Activated naive CD4-positive, alpha-beta T cell treated with anti-CD3 and anti-CD28 coated beads, Interleukin-2, amount 10 ng/mL, durations not matched to agents 7 days and 5 days (primary cell): ENCODE measurements at regions not wholly inside any gene's neighbourhood (a gene's known extent, or its start where the extent isn't known, plus 50 kb on each side); places are given as distances from the start of the nearest gene placed in this dataset.

Source experiments
- CTCF ChIA-PET: fragments of 350-600 bp; sonication (Branson Sonifier 250); formaldehyde crosslinking; loops from one replicate; lab custom pipeline; 2021; ENCODE audit warnings: antibody characterized with exemption; lab: Charles Lee
- DNase-seq: peaks from one replicate; pipeline ENCODE4 v3.0.0-alpha.2; 2020
- H3K27ac Mint-ChIP-seq: one replicate; pipeline ENCODE4 v1.8.0; 2021; ENCODE audit warnings: mild to moderate bottlenecking, moderate library complexity, mixed read lengths
- H3K27me3 Mint-ChIP-seq: one replicate; pipeline ENCODE4 v1.8.0; 2021; ENCODE audit warnings: mild to moderate bottlenecking, mixed read lengths
- H3K36me3 Mint-ChIP-seq: one replicate; pipeline ENCODE4 v1.8.0; 2021; ENCODE audit warnings: mixed read lengths
- H3K4me1 Mint-ChIP-seq: one replicate; pipeline ENCODE4 v1.8.0; 2021; ENCODE audit warnings: mixed read lengths
- H3K4me3 Mint-ChIP-seq: one replicate; pipeline ENCODE4 v1.8.0; 2021; ENCODE audit warnings: mild to moderate bottlenecking, moderate library complexity, mixed read lengths
- H3K9me3 Mint-ChIP-seq: one replicate; pipeline ENCODE4 v1.8.0; 2021; ENCODE audit warnings: mixed read lengths

DNA sequence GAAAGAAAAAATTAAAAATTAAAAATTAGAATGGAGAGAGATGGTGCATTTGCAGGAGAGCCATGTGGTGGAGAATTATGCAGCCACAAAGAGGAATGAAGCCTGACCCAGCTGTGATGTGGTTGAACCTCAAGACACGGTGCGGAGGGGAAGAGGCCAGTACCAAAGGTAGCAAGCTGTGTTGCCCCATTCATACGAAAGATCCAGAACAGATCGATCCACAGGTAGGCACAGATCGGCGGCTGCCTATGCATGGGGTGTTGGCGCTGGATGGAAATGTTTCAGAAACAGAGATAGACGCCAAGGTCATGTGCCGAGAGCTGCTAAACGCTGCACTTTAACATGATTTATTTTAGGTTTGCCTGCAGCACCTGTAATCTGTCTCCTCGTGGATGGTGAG lies 992.3 kb downstream of the BRD1 start:
- Mint-ChIP-seq H3K36me3 (no peaks in the 10 kb centered on the region), H3K9me3 (peaks cover 30% of the 10 kb centered on the region), H3K4me3 (no peak overlapping the region), H3K27ac (no peak overlapping the region), H3K4me1 (no peaks in the 10 kb centered on the region), H3K27me3 (no peaks in the 10 kb centered on the region)
- CTCF ChIA-PET = no interaction called here
- DNase-seq = no peak

GRCh38 chr22:48834404-48834803 lies 993.3 kb downstream of the BRD1 start:
- Mint-ChIP-seq H3K27ac (no peak overlapping the region), H3K36me3 (no peaks in the 10 kb centered on the region), H3K4me1 (no peaks in the 10 kb centered on the region), H3K9me3 (peaks cover 30% of the 10 kb centered on the region), H3K27me3 (no peaks in the 10 kb centered on the region), H3K4me3 (no peak overlapping the region)
- DNase-seq = no peak
- CTCF ChIA-PET = no interaction called here

GRCh38 chr22:48832592-48832991 lies 995.1 kb downstream of the BRD1 start:
- Mint-ChIP-seq H3K4me3 (no peak overlapping the region), H3K27me3 (no peaks in the 10 kb centered on the region), H3K27ac (no peak overlapping the region), H3K4me1 (no peaks in the 10 kb centered on the region), H3K36me3 (no peaks in the 10 kb centered on the region), H3K9me3 (peaks cover 23% of the 10 kb centered on the region)
- CTCF ChIA-PET = no interaction called here
- no peak for DNase-seq

- H3K4me3 Mint-ChIP-seq = no peak overlapping the region
- H3K27me3 Mint-ChIP-seq = no peaks in the 10 kb centered on the region
- CTCF ChIA-PET = no interaction called here
- H3K27ac Mint-ChIP-seq = no peak overlapping the region
- H3K9me3 Mint-ChIP-seq = peaks cover 8% of the 10 kb centered on the region
- no peaks in the 10 kb centered on the region for H3K36me3 Mint-ChIP-seq
- H3K4me1 Mint-ChIP-seq = no peaks in the 10 kb centered on the region
- peak; percentile 8 for DNase-seq
These were observed 997.8 kb downstream of the BRD1 start for GRCh38 chr22:48829908-48830307.

GRCh38 chr22:48828688-48829087 lies 999.0 kb downstream of the BRD1 start:
- H3K4me1 Mint-ChIP-seq = no peaks in the 10 kb centered on the region
- CTCF ChIA-PET = no interaction called here
- H3K9me3 Mint-ChIP-seq = peaks cover 8% of the 10 kb centered on the region
- no peaks in the 10 kb centered on the region for H3K27me3 Mint-ChIP-seq
- H3K27ac Mint-ChIP-seq = no peak overlapping the region
- no peak overlapping the region for H3K4me3 Mint-ChIP-seq
- peak; percentile 14 for DNase-seq
- H3K36me3 Mint-ChIP-seq = no peaks in the 10 kb centered on the region

GRCh38 chr22:48827904-48828555 lies 999.6 kb downstream of the BRD1 start:
- CTCF ChIA-PET = no interaction called here
- Mint-ChIP-seq H3K27ac (no peak overlapping the region), H3K27me3 (no peaks in the 10 kb centered on the region), H3K4me3 (no peak overlapping the region), H3K4me1 (no peaks in the 10 kb centered on the region), H3K9me3 (peaks cover 3% of the 10 kb centered on the region), H3K36me3 (no peaks in the 10 kb centered on the region)
- DNase-seq = no peak

DNA sequence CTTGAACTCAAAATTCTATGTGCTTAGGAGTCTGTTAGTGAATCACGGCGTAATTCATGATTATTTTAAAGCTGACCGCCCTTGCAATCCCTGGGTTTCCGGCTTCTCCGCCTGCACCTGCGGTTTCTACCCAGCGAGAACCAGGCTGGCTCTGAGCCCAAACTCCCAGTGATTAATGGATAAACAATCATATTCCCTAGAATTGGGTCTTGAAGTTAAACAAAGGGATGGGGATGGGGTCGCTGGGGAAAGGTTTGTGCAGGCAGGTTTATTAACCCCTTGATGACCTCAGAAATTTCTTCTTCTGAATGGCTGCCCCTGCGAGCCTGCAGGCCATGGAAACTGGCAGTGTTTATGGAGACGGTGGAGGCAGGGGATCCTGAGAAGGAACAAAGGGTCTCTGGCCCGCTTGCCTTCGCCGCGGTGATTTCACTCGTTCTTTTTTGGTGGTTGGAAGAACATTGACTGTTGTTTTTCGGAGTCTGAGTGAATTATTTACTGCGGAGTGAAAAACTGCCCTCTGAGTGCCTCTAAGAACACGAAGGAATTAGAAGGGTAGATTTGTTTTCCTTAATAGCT lies 1000.3 kb downstream of the BRD1 start:
- CTCF ChIA-PET = no interaction called here
- DNase-seq = no peak
- H3K27me3 Mint-ChIP-seq = no peaks in the 10 kb centered on the region
- H3K9me3 Mint-ChIP-seq = no peaks in the 10 kb centered on the region
- no peaks in the 10 kb centered on the region for H3K36me3 Mint-ChIP-seq
- H3K4me3 Mint-ChIP-seq = no peak overlapping the region
- no peaks in the 10 kb centered on the region for H3K4me1 Mint-ChIP-seq
- no peak overlapping the region for H3K27ac Mint-ChIP-seq

GRCh38 chr22:48826546-48826945 lies 1001.1 kb downstream of the BRD1 start:
- no peaks in the 10 kb centered on the region for H3K4me1 Mint-ChIP-seq
- no peaks in the 10 kb centered on the region for H3K9me3 Mint-ChIP-seq
- no peak for DNase-seq
- no peaks in the 10 kb centered on the region for H3K36me3 Mint-ChIP-seq
- CTCF ChIA-PET = no interaction called here
- H3K27ac Mint-ChIP-seq = peak overlapping the region; percentile 42
- no peak overlapping the region for H3K4me3 Mint-ChIP-seq
- no peaks in the 10 kb centered on the region for H3K27me3 Mint-ChIP-seq

DNA sequence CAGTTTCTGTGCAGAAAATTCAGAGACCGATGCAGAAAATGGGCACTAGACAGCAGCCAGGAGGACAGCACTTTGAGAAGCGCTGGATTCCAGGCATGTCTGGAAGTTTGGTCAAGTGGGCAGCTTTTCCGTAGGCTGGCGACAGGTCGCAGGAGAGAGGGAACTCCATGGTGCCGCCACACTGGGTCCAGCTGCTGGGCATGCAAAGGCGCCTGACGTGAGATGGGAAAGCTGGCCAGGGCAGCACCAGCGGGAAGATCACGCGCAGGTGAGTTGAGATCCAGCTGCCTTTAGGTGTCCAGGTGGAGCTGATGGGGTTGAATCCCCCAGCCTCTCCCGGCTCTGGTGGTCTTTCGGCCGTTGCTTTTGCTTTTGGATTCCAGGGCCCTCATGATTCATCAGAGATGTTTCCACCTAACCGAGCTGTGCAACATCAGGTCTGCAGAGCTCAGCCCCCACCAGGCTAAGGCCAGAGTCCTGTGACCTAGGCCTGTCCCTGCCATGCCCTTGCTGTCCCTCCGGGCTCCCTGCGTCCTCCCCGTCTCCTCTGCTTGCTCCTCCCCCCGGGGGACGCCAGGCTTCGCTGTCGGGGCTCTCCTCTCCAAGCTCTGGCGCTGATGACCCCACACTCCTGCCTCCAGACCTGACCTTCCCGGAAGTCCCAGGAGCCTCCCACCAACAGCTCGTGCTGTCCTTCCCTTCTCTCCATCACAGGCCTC lies 1001.7 kb downstream of the BRD1 start:
- Mint-ChIP-seq H3K9me3 (no peaks in the 10 kb centered on the region), H3K27me3 (no peaks in the 10 kb centered on the region), H3K4me1 (no peaks in the 10 kb centered on the region), H3K27ac (no peak overlapping the region), H3K36me3 (no peaks in the 10 kb centered on the region), H3K4me3 (no peak overlapping the region)
- CTCF ChIA-PET = no interaction called here
- no peak for DNase-seq

DNA sequence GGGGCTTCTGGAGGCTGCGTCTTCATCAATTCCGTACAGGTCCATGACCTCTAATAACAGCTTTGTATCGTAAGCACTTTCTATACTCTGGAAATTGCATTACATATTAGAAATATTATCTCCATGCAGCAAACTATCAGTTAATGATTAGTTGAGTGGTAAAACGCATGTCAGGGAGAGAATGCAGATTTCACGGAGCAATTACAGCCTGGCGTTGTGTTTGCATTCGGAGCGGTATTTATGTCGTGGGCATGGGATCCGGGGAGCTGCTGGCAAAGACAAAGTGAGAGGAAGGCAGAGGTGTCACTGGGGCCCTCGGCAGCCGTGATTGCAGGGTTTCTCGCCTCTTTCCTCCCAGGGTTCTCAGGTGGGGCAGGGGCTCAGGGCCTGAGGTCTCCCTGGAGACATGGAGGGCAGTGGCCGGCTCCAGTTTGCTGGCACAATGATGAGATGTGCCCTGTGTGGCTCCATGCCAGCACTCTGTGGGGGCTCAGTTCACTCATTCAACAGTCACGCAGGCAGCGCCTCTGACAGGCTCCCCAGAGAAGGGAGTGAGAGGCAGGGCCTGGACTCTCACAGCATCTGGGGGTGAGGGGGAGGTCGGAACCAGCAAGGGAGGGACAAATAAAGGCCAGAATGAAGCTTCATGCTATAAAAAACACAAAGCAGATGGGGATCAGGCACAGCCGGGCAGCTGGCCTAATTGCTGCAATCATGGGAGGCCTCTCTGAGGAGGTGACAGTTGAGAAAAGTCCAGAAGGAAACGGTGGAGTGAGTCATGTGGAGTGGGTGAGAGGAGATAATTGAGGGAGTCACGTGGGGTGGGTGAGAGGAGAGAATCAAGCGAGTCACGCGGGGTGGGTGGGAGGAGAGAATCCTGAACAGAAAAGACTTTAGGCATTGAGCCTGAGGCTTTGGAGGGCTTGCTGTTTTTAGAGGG lies 1002.7 kb downstream of the BRD1 start:
- Mint-ChIP-seq H3K27ac (no peak overlapping the region), H3K36me3 (no peaks in the 10 kb centered on the region), H3K4me1 (no peaks in the 10 kb centered on the region), H3K9me3 (no peaks in the 10 kb centered on the region), H3K4me3 (no peak overlapping the region), H3K27me3 (no peaks in the 10 kb centered on the region)
- CTCF ChIA-PET = no interaction called here
- DNase-seq = no peak

DNA sequence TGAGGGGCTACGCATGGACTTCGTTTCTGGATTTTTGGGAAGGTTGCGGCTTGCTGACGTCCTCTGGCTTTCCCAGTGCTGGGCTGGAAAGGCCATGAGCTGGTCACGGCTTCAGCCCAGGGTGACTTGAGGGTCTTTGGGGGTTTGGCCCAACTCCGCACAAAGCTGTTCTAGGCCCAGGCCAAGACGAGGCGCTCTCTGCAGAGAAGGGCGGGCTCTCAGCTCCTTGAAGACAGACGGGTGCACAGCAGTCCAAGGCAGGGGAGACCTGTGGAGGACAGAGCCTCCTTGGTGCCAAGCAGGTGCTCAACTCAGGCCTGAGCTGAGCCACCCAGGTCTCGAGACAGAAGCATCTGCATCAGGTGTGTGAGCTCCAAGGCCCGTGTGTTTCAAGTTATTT lies 1003.7 kb downstream of the BRD1 start:
- no peak for DNase-seq
- Mint-ChIP-seq H3K4me1 (no peaks in the 10 kb centered on the region), H3K27ac (no peak overlapping the region), H3K9me3 (no peaks in the 10 kb centered on the region), H3K36me3 (no peaks in the 10 kb centered on the region), H3K27me3 (no peaks in the 10 kb centered on the region), H3K4me3 (no peak overlapping the region)
- CTCF ChIA-PET = no interaction called here

DNA sequence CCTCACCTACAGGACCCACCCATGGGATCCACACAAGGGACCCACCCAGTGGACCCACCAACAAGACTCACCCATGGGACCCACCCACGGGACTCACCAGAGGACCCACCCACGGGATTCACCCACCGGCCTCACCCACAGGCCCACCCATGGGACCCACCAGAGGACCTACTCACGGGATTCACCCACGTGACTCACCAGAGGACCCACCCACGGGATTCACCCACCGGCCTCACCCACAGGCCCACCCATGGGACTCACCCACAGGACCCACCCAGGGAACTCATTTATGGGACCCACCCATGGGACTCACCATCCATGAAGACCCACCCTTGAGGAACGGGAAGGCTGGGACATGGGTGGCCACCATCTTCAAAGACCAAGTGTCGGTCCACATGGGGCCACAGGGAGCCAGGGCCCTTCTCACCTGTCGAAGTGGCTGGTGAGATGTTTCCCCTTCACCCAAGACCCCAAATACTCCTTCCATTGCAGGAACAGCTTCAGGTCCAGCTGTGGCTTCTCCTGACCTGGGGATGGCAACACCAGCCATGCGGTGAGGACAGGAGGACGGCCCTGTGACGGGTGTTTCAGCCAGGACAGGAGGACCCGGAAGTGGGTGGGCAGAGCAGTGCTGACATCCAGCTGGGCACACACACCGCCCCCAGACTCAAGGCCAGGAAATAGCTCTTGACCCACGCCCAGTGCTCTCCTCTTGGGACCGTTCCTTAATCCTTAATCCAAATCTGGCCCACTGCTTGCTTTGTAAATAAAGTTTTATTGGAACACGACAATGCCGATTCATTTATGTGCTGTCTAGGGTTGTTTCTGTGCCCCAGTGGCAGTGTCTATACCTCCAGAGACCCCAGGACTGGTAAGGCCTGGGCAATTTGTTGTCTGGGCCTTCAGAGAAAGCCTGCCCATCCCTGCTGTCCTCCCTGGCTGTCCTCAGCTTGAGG lies 1005.1 kb downstream of the BRD1 start:
- Mint-ChIP-seq H3K4me1 (no peaks in the 10 kb centered on the region), H3K27ac (no peak overlapping the region), H3K36me3 (no peaks in the 10 kb centered on the region), H3K27me3 (no peaks in the 10 kb centered on the region), H3K9me3 (no peaks in the 10 kb centered on the region), H3K4me3 (no peak overlapping the region)
- CTCF ChIA-PET = no interaction called here
- DNase-seq = no peak

GRCh38 chr22:48821727-48822126 lies 1005.9 kb downstream of the BRD1 start:
- peak; percentile 3 for DNase-seq
- Mint-ChIP-seq H3K27me3 (no peaks in the 10 kb centered on the region), H3K27ac (no peak overlapping the region), H3K4me3 (no peak overlapping the region), H3K9me3 (no peaks in the 10 kb centered on the region), H3K4me1 (no peaks in the 10 kb centered on the region), H3K36me3 (no peaks in the 10 kb centered on the region)
- CTCF ChIA-PET = no interaction called here
